ENCODE measurements at regions not wholly inside any gene's neighbourhood (a gene's known extent, or its start where the extent isn't known, plus 50 kb on each side); places are given as distances from the start of the nearest gene placed in this dataset.

DNA sequence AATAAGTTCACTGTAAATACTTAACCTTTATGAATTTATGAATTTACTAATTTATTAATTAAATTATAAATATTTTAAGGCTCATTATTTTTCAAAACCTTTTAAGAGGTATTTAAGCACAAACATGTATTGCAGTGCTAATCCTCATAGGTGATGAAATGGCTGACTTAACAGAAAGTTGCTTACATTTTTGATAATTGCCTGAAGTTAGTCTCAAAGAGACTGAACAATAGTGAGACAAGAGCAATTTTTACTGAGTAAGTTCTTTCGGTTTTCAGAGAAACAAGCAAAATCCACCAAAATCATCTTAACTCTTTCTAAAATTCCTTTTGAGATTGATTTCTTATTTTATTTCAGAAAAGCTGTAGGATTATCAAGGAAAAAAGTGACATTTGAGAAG lies 137.3 kb upstream of the VGLL2 start:
- TF ChIP-seq EP300 (IDR thresholded peaks at IDR 0.05), result no peak
- TF ChIP-seq, protein P1, sequence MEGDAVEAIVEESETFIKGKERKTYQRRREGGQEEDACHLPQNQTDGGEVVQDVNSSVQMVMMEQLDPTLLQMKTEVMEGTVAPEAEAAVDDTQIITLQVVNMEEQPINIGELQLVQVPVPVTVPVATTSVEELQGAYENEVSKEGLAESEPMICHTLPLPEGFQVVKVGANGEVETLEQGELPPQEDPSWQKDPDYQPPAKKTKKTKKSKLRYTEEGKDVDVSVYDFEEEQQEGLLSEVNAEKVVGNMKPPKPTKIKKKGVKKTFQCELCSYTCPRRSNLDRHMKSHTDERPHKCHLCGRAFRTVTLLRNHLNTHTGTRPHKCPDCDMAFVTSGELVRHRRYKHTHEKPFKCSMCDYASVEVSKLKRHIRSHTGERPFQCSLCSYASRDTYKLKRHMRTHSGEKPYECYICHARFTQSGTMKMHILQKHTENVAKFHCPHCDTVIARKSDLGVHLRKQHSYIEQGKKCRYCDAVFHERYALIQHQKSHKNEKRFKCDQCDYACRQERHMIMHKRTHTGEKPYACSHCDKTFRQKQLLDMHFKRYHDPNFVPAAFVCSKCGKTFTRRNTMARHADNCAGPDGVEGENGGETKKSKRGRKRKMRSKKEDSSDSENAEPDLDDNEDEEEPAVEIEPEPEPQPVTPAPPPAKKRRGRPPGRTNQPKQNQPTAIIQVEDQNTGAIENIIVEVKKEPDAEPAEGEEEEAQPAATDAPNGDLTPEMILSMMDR (IDR thresholded peaks at IDR 0.05), result no peak
- no peak for TF ChIP-seq POLR2A (IDR thresholded peaks at IDR 0.05)
- TF ChIP-seq POLR2AphosphoS5 (IDR thresholded peaks at IDR 0.05), result no peak

Measured in upper lobe of left lung (tissue), 4 donors.